GM12874 (cell line): ENCODE measurements at regions not wholly inside any gene's neighbourhood (a gene's known extent, or its start where the extent isn't known, plus 50 kb on each side); places are given as distances from the start of the nearest gene placed in this dataset.

ENCODE experiments used
- TF ChIP-seq, protein P1 (sequence below): IDR thresholded peaks from 2 replicates; pipeline ENCODE4 v1.5.1; 2011; ENCODE audit warnings: low read depth, mild to moderate bottlenecking, control low read depth, low read length, moderate library complexity; ENCODE audit not compliant: insufficient read depth

- TF ChIP-seq, protein P1, sequence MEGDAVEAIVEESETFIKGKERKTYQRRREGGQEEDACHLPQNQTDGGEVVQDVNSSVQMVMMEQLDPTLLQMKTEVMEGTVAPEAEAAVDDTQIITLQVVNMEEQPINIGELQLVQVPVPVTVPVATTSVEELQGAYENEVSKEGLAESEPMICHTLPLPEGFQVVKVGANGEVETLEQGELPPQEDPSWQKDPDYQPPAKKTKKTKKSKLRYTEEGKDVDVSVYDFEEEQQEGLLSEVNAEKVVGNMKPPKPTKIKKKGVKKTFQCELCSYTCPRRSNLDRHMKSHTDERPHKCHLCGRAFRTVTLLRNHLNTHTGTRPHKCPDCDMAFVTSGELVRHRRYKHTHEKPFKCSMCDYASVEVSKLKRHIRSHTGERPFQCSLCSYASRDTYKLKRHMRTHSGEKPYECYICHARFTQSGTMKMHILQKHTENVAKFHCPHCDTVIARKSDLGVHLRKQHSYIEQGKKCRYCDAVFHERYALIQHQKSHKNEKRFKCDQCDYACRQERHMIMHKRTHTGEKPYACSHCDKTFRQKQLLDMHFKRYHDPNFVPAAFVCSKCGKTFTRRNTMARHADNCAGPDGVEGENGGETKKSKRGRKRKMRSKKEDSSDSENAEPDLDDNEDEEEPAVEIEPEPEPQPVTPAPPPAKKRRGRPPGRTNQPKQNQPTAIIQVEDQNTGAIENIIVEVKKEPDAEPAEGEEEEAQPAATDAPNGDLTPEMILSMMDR = no peak
Measured at GRCh38 chr5:164184158-164184557, 678.7 kb downstream of the MAT2B start.

- TF ChIP-seq, protein P1 = no peak
Measured at GRCh38 chr5:164185000-164185399, 679.6 kb downstream of the MAT2B start.

DNA sequence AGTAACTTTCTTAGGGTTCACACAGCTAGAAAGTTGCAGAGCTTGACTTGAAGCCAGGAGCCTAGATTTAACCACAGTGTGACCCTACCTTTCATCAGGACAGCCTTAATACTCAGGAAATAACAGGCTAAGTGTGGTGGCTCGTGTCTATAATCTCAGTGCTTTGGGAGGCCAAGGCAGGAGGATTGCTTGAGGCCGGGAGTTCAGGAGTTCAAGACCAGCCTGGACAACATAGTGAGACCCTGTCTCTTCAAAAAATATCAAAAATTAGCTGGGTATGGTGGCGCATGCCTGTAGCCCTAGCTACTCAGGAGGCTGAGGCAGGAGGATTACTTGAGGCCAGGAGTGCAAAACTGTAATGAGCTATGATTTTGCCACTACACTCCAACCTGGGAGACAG lies 681.1 kb downstream of the MAT2B start:
- TF ChIP-seq, protein P1 = no peak

DNA sequence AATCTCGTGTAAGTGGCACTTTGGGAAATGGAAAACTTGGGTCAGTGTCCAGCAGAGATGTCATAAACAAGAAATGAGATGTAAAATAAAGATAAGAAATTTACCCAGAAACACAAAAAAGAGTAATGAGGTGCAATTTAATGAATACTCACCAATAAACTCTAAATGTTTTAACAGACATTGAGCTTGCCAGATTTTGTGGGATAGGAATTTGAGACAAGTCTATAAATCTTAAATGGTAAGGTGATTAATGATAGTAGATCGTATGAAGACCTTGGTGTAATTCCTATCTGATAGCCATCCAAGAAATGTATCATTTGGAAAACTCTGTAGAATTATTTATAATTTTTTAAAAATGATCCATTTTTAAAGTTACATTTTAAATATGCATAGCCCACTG lies 682.4 kb downstream of the MAT2B start:
- TF ChIP-seq, protein P1 = no peak

- TF ChIP-seq, protein P1 = no peak
Measured at GRCh38 chr5:164188733-164189148, 683.3 kb downstream of the MAT2B start.

DNA sequence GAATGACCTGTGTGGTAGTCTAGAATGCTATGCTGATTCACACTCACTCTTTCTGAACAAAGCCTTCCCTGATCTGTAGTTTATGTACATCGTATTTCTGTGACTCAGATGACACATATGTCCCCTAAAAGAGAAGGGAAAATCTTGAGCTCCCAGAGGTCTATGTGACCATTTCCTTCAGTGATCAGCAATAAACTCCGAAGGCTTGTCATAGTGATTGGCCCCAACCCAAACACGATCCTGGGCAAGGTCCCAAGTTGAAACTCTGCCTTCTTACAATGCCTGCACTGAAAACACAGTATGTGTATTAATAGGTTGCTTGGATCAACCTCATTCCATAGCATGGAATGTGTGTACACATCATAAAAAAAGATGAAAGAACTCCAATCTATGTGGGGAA lies 685.8 kb downstream of the MAT2B start:
- TF ChIP-seq, protein P1 = no peak

DNA sequence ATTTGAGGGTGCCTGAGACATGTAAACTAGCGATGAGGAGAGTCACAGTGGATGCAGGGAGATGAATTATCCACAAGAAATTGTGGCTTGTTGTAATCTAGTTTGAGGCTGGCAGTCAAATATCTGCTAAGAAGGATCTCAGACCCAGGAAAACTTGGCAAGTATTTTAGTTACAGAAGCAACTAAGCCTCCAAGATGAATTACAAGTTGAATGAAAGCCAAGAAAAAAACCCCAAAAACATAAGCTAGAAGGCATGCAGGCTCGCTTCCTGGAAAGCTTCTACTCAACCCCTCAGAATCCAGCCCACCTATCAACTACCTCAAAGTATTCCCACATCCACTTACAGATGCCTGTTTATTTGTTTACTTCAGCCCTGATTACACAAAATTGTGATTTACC lies 696.9 kb downstream of the MAT2B start:
- TF ChIP-seq, protein P1 = no peak

DNA sequence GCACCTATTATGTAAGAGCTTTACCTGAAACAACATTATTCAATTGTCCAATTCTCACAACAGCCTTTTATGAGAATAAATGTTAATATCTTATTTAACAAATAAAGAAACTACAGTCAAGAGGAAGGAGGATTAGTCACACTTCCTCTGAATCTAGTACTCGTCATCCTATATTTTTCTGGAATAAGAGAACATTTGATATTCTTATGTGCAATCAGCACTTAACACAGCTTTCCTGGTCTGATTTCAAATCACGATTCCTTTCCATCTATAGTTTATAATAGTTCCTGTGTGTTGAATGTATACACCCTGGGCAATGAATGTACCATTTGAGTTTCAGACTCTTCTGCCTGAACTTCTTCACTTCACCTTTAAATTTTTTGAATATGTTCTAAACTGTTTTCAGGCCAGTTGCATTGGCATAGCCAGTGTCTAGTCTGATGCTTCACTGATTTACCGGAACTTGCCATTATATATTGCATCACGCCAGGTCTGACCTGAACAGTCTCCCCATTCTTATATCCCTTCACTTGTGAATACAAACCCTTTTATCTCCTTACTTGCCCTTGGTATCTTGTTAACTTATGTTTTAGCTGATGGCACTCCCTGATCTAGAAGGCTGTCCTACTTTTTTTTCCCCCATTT lies 698.3 kb downstream of the MAT2B start:
- TF ChIP-seq, protein P1 = no peak
